Dendritic cell treated with granulocyte-macrophage colony-stimulating factor and Interleukin-4, amounts not matched to agents 40 ng/mL and 50 ng/mL, for 4 days (primary cell): ENCODE measurements at regions not wholly inside any gene's neighbourhood (a gene's known extent, or its start where the extent isn't known, plus 50 kb on each side); places are given as distances from the start of the nearest gene placed in this dataset.

Experiments used
- H3K27ac Mint-ChIP-seq: one replicate; pipeline ENCODE4 v1.8.0; 2022; ENCODE audit warnings: mild to moderate bottlenecking, mixed read lengths
- H3K27me3 Mint-ChIP-seq: one replicate; pipeline ENCODE4 v1.8.0; 2022; ENCODE audit warnings: mild to moderate bottlenecking, mixed read lengths
- H3K36me3 Mint-ChIP-seq: one replicate; pipeline ENCODE4 v1.8.0; 2022; ENCODE audit warnings: low read depth, mixed read lengths
- H3K4me1 Mint-ChIP-seq: one replicate; pipeline ENCODE4 v1.8.0; 2022; ENCODE audit warnings: low read depth, mixed read lengths
- H3K4me3 Mint-ChIP-seq: one replicate; pipeline ENCODE4 v1.8.0; 2022; ENCODE audit warnings: mild to moderate bottlenecking, moderate library complexity, mixed read lengths
- H3K9me3 Mint-ChIP-seq: one replicate; pipeline ENCODE4 v1.8.0; 2022; ENCODE audit warnings: mixed read lengths
- intact Hi-C: fragments of 100-400 bp; cut with micrococcal nuclease; formaldehyde crosslinking; loops from one replicate; pipeline ENCODE4 v1.15.0; 2022

DNA sequence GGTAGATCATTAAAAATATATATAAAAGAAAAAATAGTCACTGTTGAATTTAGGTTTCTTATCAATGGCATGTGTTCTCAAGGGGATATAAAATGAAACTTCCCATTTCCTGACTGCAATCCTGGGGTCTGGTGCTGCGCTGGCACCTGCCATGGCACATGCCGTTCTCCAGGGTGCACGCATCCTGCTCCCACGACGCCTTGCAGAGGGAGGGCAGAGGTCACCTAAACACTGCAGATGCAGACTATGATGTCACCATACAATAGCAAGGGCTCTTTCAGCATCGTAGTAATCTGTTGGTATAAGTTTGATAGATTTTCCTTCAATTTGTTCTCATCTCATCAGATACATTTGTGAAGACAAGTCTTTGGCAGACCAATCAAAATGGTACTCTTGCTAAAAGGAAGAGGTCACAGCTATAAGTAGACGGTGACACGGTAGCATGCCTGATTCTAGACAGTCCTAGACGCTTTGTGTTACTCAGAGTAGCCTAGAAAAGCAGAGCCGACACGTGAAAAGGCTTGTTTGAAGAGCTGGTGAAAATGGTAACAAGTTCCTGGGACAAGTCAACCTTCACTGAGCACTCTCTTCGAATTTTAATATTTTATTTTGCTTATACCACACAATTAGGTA lies 761.4 kb downstream of the DCDC2C start:
- Mint-ChIP-seq H3K36me3 (no peaks in the 10 kb centered on the region), H3K27ac (no peak overlapping the region), H3K27me3 (no peaks in the 10 kb centered on the region), H3K4me1 (no peaks in the 10 kb centered on the region), H3K9me3 (peaks cover 14% of the 10 kb centered on the region), H3K4me3 (no peak overlapping the region)
- intact Hi-C loops: no loop called here

DNA sequence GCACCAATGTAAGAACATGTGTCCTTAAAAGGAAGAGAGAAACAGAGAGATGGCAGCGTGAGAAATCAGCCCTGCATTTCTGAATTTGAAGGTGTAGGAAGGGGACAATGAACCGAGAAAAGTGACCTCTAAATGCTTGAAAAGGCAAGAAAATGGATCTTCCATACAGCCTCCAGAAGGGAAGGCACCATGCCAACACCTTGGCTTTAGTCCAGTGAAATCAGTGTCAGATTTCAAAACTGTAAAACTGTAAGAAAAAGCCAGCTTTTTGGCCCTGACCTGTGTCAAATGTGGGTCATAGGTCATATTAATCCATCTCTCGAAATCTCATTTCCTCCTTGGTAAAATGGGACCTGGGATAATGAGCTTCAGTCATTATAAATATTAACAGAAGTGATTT lies 762.3 kb downstream of the DCDC2C start:
- H3K9me3 Mint-ChIP-seq: peaks cover 18% of the 10 kb centered on the region
- no peaks in the 10 kb centered on the region for H3K27me3 Mint-ChIP-seq
- H3K36me3 Mint-ChIP-seq: no peaks in the 10 kb centered on the region
- no peak overlapping the region for H3K27ac Mint-ChIP-seq
- intact Hi-C loops: no loop called here
- no peak overlapping the region for H3K4me3 Mint-ChIP-seq
- H3K4me1 Mint-ChIP-seq: no peaks in the 10 kb centered on the region

DNA sequence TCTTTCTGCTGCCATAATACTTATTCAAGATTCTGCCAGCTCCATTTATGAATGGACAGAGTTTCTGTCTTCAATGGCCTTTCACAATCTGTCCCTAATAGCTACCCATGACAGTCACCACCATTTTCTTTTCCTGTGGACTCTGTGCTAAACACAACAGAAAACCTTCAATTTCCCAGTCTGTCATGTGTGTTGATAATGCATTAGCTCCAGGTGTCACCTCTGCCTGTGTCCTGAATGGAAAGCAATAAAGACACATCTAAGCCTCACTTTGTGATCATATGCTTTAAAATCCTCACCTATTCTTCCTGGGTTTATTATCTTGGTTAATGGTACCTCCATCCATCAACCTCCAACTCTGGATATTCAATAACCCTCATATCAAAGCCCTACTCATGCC lies 772.2 kb downstream of the DCDC2C start:
- intact Hi-C loops: no loop called here
- Mint-ChIP-seq H3K4me1 (no peaks in the 10 kb centered on the region), H3K27ac (no peak overlapping the region), H3K36me3 (no peaks in the 10 kb centered on the region), H3K9me3 (peaks cover 25% of the 10 kb centered on the region), H3K4me3 (no peak overlapping the region), H3K27me3 (no peaks in the 10 kb centered on the region)

DNA sequence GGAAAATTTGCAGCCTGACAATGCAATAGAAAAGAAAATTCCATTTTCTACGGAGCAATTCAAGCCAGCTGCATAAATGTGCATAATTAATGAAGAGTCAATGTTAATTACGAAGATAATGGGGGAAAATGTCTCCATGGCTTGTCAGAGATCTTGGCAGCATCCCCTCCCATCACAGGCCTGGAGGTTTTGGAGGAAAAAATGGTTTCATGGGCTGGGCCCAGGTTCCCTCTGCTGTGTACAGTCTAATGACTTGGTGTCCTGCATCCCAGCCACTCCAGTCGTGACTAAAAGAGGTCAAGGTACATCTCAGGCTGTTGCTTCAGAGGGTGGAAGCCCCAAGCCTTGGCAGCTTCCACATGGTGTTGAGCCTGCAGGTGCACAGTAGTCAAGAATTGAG lies 779.7 kb downstream of the DCDC2C start:
- Mint-ChIP-seq H3K4me3 (no peak overlapping the region), H3K27me3 (no peaks in the 10 kb centered on the region), H3K36me3 (no peaks in the 10 kb centered on the region)

DNA sequence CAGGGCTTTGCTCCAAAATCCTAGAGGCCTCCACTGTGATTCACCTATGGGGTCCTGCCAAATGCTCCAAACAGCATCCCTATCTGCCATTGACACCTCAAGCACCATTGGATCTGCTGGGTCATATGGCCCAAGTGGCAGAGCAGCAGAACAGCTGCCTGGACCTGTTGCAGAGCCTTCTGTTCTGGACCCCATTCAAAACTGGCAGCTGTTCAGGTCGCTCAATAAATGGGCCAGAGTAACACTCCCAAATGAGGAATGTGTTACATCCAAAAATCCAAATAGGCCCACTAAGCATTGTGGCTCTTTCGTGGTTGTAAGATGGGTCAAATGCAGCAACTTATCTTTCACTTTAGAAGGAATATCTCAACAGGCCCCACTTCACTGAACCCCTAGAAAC lies 783.6 kb downstream of the DCDC2C start:
- H3K4me1 Mint-ChIP-seq: no peaks in the 10 kb centered on the region
- H3K27ac Mint-ChIP-seq: no peak overlapping the region
- intact Hi-C loops: no loop called here
- no peak overlapping the region for H3K4me3 Mint-ChIP-seq
- peaks cover 58% of the 10 kb centered on the region for H3K9me3 Mint-ChIP-seq
- H3K36me3 Mint-ChIP-seq: no peaks in the 10 kb centered on the region
- H3K27me3 Mint-ChIP-seq: no peaks in the 10 kb centered on the region

More for the DNA sequence above, 779.7 kb downstream of the DCDC2C start:
- Mint-ChIP-seq H3K4me1 (no peaks in the 10 kb centered on the region), H3K27ac (no peak overlapping the region), H3K9me3 (peaks cover 62% of the 10 kb centered on the region)
- intact Hi-C loops: no loop called here

DNA sequence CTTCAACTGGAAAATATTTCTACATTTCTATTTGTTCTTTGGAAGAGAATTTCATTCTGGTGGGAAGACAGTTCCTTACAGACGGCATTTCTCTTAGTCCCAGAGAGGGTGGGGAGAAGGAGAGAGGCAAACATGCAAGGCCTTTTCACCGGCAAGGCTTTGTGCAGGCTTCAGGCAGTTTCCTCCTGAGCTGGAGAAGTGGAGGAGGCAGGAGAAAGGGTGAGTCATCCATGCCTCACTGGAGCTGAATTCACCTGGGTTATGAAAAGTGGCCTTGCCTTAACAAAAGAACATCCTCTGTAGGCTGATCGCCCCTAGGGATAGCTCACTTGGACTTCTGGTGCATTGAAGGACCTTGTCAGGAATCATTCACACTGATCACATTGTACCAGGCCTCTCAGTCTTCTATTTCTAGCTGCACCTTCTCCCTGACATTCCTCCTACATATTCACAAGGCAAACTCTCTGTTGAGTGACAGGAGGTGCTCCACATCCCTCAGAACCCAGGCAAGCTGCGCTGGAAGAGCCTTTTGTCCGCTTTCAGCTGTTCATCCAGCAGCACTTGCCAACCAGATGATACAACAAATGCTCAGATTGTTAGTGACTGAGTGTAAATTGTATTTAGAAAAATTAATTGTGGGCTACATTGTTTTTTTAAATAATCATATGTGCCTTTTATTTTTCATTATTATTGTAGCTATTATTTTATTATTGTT lies 796.1 kb downstream of the DCDC2C start:
- intact Hi-C loops: no loop called here
- H3K4me3 Mint-ChIP-seq: no peak overlapping the region
- H3K36me3 Mint-ChIP-seq: no peaks in the 10 kb centered on the region
- no peak overlapping the region for H3K27ac Mint-ChIP-seq
- H3K27me3 Mint-ChIP-seq: no peaks in the 10 kb centered on the region
- no peaks in the 10 kb centered on the region for H3K4me1 Mint-ChIP-seq
- H3K9me3 Mint-ChIP-seq: peaks cover 9% of the 10 kb centered on the region

DNA sequence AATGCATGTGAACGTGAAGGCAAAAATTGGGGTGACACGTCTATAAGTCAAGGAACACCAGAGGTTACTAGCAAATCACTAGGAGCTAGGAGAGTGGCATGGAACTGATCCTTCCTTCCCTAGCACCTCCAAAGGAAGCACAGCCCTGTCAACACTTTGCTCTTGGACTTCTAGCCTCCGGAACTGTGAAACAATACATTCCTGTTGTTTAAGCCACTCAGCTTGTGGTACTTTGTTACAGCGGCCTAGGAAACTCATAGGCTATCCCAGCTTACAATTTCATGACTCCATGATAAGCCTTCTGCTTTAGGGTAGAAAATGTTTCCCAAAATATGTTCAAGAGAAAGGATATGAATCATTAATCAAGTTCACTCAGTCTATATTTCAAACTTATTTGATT lies 798.1 kb downstream of the DCDC2C start:
- Mint-ChIP-seq H3K36me3 (no peaks in the 10 kb centered on the region), H3K9me3 (peaks cover 25% of the 10 kb centered on the region), H3K4me1 (no peaks in the 10 kb centered on the region), H3K27me3 (no peaks in the 10 kb centered on the region), H3K4me3 (no peak overlapping the region), H3K27ac (no peak overlapping the region)
- intact Hi-C loops: no loop called here

DNA sequence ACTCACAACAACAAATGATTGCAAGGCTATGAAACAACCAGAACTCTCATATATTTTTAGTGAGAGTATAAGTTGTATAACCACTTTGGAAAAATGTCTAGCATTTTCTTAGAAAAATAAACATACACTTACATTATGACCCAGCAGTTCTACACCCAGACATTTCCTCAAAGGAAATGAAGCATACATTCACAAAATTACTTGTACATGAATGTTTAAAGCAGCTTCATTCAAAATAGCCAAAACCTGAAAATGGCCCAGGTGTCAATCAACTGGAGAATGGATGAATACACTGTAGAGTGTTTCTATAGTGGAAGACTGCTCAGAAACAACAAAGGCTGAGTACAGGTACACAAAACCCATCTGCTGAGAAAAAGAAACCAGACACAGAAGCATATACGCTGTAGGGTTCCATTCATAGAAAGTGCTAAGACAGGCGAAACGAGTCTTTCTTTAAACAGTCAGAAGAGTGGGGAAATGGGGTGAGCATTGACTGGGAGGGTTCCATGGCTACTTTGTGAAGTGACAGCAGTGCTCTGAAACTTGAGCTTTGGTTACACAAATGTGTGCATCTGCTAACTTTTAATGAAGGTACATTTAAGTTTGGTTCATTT lies 799.0 kb downstream of the DCDC2C start:
- Mint-ChIP-seq H3K4me3 (no peak overlapping the region), H3K27me3 (no peaks in the 10 kb centered on the region), H3K27ac (no peak overlapping the region), H3K4me1 (no peaks in the 10 kb centered on the region), H3K9me3 (peaks cover 33% of the 10 kb centered on the region), H3K36me3 (no peaks in the 10 kb centered on the region)
- intact Hi-C loops: no loop called here

DNA sequence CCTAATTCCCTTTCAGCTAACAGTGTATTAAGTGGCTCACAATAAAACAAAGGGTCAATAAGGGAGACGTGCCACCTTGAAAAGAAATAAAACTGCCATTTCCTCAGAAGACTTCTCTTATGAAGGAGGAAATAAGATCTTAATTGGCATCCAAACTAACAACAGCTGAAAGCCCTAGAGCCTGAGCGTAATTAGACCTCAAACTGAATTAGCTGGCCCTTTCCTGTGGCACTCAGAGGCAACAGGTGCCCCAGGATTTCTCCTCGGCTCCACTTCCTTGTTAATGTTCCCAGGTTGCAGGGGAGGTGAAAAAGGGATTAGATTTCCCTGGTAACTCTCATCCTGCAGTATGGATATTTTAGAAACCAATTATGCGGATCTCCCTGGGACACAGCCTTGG lies 804.3 kb downstream of the DCDC2C start:
- Mint-ChIP-seq H3K4me1 (no peaks in the 10 kb centered on the region), H3K27me3 (no peaks in the 10 kb centered on the region), H3K27ac (no peak overlapping the region), H3K9me3 (peaks cover 46% of the 10 kb centered on the region), H3K4me3 (no peak overlapping the region), H3K36me3 (no peaks in the 10 kb centered on the region)
- intact Hi-C loops: no loop called here

DNA sequence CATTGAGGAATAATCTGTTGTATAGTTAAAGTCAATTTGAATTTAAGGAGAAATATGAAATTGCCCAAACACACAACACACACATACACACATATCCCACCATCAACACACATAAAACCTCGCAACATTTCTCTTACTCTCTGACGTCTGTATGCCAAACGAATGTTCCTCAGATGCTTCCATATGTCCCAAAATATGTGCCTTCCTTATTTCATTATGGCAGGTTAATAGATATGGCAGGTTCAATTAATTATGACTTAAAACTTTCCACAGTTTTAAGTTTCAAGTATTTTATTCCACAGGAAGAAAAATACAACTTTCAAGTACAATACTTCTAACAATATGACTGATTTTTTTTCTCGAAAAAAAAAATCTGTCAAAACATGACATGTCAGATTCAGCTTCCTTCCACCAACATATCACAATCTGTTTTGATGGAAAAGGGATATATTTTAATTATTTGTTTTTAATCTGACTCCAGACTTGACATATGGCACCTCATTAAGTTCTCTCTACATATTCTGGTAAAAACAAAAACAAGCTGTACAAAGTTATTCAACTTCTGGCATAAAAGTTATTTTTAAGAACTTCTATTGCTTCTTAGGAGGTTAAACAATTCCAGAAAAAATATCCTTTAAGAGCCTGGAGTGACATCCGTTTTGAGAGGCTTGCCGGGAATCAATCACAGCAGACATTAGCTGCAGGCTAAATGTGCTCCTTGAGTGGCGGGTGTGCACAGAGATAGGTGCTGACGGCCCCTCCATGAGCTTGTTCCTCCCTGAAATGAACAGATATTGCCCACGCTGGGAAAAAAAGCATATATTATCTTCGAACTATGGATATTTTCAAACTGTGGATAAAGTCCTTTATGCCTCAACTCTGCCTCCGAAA lies 812.7 kb downstream of the DCDC2C start:
- no peak overlapping the region for H3K4me3 Mint-ChIP-seq
- intact Hi-C loops: no loop called here
- H3K4me1 Mint-ChIP-seq: no peaks in the 10 kb centered on the region
- H3K27me3 Mint-ChIP-seq: no peaks in the 10 kb centered on the region
- peaks cover 32% of the 10 kb centered on the region for H3K9me3 Mint-ChIP-seq
- H3K27ac Mint-ChIP-seq: no peak overlapping the region
- H3K36me3 Mint-ChIP-seq: no peaks in the 10 kb centered on the region

DNA sequence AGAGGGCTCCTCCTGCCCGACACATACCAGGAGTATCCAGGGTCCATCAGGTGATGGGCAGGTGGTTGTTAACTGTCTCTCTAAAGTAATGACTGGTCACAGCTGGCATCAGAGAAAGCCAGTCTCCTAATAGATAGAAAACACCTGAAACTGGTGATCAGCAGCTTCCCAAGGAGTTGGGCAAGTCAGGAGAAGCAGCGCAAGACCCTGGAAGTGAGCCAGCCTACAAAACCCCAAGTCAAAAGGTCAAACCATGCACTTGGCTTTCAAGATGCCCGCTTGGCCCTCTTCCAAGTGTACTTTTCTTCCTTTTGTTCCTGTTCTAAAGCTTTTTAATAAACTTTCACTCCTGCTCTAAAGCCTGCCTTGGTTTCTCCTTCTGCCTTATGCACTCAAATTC lies 815.2 kb downstream of the DCDC2C start:
- intact Hi-C loops: no loop called here

DNA sequence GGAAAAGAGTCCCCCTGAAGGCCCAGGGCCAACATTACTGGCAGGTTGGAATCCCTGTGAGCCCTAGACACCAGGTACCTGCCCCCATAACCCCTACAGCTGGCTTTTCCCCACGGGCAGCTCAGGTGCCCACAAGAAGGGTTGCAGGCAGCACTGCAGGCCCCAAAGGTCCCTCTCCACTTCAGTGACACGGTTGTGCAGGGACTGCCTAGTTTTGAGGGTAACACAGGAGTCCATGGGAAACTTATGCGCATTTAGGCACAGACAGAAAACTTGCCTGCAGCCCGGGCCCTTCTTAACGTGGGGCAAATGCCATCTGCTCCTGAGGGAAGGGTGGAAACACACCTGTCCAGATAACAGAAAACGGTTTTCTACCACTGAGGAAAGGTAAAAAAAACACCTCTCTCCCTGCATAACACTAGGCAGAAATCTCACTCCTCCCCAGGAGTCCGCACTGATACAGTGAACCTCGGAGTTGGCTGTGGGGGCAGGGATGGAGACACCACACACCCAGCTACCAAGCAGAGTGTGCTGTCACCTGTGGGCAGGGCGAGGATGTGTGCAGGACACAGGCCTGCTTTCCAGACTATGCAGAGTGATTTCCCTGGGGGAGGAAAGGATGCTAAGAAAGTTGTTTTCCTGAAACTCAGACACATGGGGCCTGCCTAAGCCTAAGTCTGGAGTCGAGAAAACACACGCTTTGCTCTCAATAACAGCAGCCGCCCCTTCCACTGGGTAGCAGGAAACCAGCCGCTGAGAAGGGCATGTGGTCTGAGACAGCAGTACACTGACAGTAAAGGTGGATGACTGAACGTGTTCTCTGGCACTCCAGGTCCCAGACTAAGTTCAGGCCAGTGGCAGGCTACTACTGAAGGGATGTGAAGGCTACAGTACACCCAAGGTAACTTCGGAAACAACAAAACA lies 819.4 kb downstream of the DCDC2C start:
- Mint-ChIP-seq H3K27ac (no peak overlapping the region), H3K4me1 (no peaks in the 10 kb centered on the region), H3K4me3 (no peak overlapping the region), H3K9me3 (peaks cover 21% of the 10 kb centered on the region), H3K27me3 (no peaks in the 10 kb centered on the region), H3K36me3 (no peaks in the 10 kb centered on the region)
- intact Hi-C loops: no loop called here

More for the DNA sequence above, 815.2 kb downstream of the DCDC2C start:
- H3K36me3 Mint-ChIP-seq: no peaks in the 10 kb centered on the region
- no peak overlapping the region for H3K4me3 Mint-ChIP-seq
- H3K27me3 Mint-ChIP-seq: no peaks in the 10 kb centered on the region
- no peak overlapping the region for H3K27ac Mint-ChIP-seq
- H3K9me3 Mint-ChIP-seq: peaks cover 34% of the 10 kb centered on the region
- H3K4me1 Mint-ChIP-seq: no peaks in the 10 kb centered on the region

DNA sequence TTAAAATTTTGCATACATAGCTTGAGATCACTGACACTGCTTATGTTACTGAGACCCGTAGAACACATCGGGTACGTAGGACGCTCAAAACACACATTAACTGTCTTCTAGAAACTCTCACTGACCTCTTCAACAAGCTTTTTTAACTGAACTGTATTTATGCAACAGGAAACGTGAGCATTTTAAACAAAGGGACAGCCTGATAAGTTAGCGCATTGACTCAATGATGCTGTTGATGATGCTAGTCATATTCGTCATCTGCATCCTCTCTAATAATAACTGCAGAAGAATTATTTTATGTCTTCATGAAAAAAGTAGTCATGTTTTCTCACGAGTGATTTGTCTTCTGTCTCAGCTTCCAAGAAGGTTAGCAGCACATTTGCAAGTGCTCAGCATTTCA lies 824.0 kb downstream of the DCDC2C start:
- intact Hi-C loops: no loop called here

More for the DNA sequence above, 824.0 kb downstream of the DCDC2C start:
- H3K36me3 Mint-ChIP-seq: no peaks in the 10 kb centered on the region
- no peaks in the 10 kb centered on the region for H3K27me3 Mint-ChIP-seq
- no peak overlapping the region for H3K27ac Mint-ChIP-seq
- peaks cover 22% of the 10 kb centered on the region for H3K9me3 Mint-ChIP-seq
- H3K4me1 Mint-ChIP-seq: no peaks in the 10 kb centered on the region
- H3K4me3 Mint-ChIP-seq: no peak overlapping the region
